RPMI8226 (cell line): ENCODE measurements at regions not wholly inside any gene's neighbourhood (a gene's known extent, or its start where the extent isn't known, plus 50 kb on each side); places are given as distances from the start of the nearest gene placed in this dataset.

Experiments used
- DNase-seq: peaks from one replicate; pipeline ENCODE4 v3.0.0-alpha.2; 2015

GRCh38 chr11:80365076-80365725 lies 924.4 kb upstream of the TENM4 start:
- DNase-seq, result peak; percentile 83

- DNase-seq, result no peak
These were observed 921.9 kb upstream of the TENM4 start for GRCh38 chr11:80362563-80363340.

GRCh38 chr11:80355251-80355650 lies 914.4 kb upstream of the TENM4 start:
- DNase-seq, result no peak

- no peak for DNase-seq
These were observed 909.7 kb upstream of the TENM4 start for GRCh38 chr11:80350541-80350940.

GRCh38 chr11:80349997-80350396 lies 909.2 kb upstream of the TENM4 start:
- DNase-seq, result no peak

- no peak for DNase-seq
These were observed 905.7 kb upstream of the TENM4 start for GRCh38 chr11:80346353-80347059.

- no peak for DNase-seq
These were observed 902.6 kb upstream of the TENM4 start for GRCh38 chr11:80343436-80343835.

GRCh38 chr11:80338231-80338630 lies 897.4 kb upstream of the TENM4 start:
- no peak for DNase-seq

- no peak for DNase-seq
These were observed 890.9 kb upstream of the TENM4 start for GRCh38 chr11:80331694-80332093.

GRCh38 chr11:80330264-80330663 lies 889.4 kb upstream of the TENM4 start:
- no peak for DNase-seq

GRCh38 chr11:80328774-80329173 lies 887.9 kb upstream of the TENM4 start:
- no peak for DNase-seq

GRCh38 chr11:80327956-80328614 lies 887.3 kb upstream of the TENM4 start:
- no peak for DNase-seq

- DNase-seq, result no peak
These were observed 881.0 kb upstream of the TENM4 start for GRCh38 chr11:80321786-80322185.

- DNase-seq, result peak; percentile 32
These were observed 879.9 kb upstream of the TENM4 start for GRCh38 chr11:80320765-80321164.

GRCh38 chr11:80320226-80320625 lies 879.4 kb upstream of the TENM4 start:
- DNase-seq, result no peak

- no peak for DNase-seq
These were observed 876.8 kb upstream of the TENM4 start for GRCh38 chr11:80317612-80318011.

GRCh38 chr11:80315200-80315599 lies 874.4 kb upstream of the TENM4 start:
- DNase-seq, result no peak

GRCh38 chr11:80309301-80309700 lies 868.5 kb upstream of the TENM4 start:
- no peak for DNase-seq

GRCh38 chr11:80307676-80308075 lies 866.8 kb upstream of the TENM4 start:
- no peak for DNase-seq

GRCh38 chr11:80297858-80298632 lies 857.2 kb upstream of the TENM4 start:
- DNase-seq, result no peak

- no peak for DNase-seq
These were observed 852.5 kb upstream of the TENM4 start for GRCh38 chr11:80293293-80293692.

GRCh38 chr11:80284946-80285785 lies 844.3 kb upstream of the TENM4 start:
- no peak for DNase-seq
